ENCODE measurements at regions not wholly inside any gene's neighbourhood (a gene's known extent, or its start where the extent isn't known, plus 50 kb on each side); places are given as distances from the start of the nearest gene placed in this dataset.
"Not testable (repeated sequence)": the region's sequence is repeated elsewhere in the genome, so short reads cannot be mapped to it uniquely, and the experiment has no call there.

DNA sequence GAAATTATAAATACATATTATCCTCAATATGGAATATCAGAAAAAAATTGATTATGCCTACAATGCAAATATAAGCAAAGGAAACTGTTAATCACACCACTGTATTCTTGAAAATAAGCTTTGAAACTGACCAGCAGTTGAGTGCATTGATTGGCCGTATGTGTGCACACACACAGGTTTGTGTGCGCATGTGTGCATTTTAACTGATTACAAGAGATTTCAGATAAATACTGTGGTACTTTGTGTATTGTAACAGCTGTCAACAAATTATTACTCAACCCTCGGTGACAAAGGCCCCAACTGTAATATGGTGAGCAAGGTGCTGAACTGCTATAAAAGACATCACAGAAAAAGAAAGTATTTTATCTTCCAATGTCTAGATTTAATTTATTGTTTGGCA is 1238.9 kb upstream of the ALCAM start:
- no peak for DNase-seq

DNA sequence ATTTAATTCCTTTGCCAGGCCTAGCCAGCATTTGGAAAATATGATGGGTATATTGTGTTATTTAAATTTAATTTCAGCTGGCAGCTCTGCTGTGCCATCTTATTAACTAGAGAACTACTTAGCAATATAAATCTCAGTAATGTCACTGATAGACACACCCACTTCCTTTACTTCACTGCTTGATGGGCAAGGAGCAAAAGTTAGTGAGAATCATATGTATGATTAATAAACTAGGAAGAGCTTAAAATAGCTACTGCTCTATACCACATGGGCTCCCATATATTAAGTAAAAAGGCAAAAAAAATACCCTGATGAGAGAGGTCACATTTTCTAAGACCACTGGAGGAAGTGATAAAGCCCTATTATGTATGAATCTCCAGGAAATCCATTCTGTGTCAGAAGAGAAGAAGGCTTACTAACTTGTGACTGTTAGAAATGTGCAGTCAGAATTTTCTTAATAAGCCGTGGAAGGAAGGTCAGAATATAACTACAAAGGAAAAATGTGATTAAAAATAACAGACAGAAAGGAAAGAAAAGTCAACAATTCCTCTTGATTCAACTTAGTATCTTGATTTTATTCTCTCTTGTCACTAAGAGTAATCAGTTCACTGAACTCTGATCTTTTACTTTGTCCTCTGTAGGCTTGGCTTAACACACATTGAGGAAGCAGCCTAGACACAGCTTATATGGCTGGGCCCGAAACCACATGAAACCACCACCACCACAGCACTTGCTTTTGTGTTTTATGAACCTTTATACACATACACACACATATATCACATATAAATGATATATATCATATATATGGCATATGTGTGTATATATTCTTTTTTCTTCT is 1233.9 kb upstream of the ALCAM start:
- DNase-seq: peak in 1 of 3 donors; percentile 7

DNA sequence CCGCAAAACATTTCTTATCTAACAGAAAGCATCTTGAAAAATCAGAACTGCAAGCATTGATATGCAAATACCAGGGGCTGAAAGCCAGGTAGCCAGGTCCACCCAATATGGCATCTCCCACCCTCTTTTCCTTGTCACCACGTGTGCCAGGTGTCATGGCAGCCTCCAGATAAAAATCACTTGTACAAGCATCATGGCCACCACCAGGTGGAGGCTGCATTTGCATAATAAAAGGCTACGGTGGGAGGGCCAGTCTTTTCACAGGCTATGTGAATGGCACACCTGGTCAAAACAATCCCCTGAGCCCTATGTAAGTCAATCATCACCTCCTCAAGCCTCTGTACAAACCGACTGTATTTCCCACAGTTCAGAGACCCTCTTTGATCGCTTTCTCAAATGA is 1233.1 kb upstream of the ALCAM start:
- no peak for DNase-seq

DNA sequence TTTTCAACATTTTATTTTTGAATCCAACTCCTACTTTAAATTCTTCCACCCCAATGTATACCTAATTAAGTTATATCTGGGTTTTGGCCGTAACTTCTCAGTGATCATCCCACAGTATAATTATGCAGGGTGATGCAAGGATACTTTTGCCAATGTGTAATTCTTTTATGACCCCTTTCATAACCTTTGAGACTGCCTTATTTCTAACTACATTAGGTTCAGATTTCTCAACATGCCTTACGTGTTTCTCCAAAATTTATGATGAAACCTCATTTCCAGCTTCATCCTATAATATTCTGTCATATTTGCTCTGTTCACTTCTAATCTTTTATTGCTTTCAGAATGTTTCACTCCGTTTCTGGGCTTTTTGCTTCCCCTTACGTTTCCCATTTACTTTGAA is 1229.6 kb upstream of the ALCAM start:
- no peak for DNase-seq

DNA sequence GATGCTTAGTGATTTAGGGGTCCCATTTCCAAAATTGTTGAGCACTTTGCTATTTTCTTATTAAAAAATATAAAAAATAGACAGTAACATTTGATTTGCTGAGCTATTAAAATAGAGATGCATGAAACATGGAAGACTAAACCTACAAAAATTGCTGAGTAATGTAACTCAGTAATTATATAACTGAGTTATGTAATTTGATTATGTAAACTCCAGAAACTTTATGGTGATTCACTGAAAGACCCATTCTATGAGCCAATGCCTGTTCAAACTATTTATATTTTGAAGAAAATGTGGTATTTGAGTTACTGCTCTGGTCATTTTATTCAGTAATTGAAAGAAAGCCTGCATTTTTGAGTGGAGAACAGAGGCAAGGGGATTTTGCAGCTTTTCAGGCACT is 1221.5 kb upstream of the ALCAM start:
- no peak for DNase-seq

DNA sequence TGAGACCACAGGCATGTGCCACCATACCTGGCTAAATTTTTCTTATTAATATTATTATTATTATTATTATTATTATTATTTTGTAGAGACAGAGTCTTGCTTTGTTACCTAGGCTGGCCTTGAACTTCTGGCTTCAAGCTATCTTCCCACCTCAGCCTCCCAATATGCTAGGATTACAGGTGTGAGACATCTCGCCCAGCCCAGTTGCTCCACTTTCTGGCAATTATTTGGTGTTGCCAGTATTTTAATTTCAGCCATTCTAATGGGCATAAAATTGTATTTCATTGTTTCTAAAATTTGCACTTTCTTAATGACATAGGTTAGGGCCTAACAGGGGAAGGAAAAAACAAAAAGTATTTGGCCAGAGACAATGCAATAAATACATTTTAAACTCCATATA is 1217.6 kb upstream of the ALCAM start:
- no peak for DNase-seq

DNA sequence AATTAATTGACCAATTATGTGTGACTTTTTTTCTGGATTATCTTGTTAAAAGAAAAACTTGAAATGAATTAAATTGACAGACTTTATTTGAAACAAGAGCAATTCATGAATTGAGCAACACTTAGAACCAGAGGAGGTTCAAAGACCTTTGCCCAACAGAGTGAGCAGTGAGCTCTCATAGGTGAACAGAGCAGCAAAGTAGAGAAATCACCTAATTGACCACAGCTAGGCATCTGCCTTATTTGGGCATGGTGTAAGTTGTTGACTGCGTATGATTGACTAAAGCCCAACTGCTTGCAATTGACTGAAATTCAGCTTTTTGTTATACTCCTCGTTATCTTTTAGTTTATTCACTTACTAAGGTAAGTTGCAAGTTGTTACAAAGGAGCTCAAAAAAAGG is 1216.0 kb upstream of the ALCAM start:
- no peak for DNase-seq

DNA sequence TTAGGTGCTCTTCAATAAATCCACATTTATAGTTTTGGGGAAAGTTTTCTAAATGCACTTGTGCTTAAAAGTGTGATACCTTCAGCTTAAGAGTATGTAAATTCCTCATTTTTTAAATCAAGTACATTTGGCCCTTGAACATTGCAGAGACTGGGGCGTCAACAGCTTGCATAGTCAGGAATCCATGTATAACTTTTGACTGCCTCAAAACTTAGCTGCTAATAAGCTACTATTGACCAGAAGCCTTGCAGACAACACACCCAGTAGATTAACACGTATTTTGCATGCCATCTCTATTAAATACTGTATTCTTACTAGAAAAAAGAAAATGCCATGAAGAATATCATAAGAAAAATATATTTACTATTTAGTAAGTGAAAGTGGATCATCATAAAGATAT is 1211.8 kb upstream of the ALCAM start:
- DNase-seq: no peak

DNA sequence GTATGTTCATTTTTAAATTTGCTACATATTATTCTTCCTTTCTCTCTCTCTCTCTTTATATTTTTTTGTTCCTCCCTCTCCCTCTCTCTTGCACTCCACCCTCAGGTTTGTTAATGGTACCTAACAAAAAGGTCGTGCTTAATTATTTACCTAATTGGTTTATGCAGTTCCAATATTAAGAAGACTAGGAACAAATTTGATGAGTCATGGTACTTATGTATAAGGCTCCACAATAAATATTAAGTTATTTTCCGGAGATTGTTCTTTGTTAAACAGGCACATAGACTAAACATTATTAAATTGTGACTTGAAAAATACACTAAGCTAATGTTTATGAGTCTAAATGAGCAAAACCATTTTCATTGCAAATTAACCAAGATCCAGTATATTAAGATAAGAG is 1200.8 kb upstream of the ALCAM start:
- no peak for DNase-seq

DNA sequence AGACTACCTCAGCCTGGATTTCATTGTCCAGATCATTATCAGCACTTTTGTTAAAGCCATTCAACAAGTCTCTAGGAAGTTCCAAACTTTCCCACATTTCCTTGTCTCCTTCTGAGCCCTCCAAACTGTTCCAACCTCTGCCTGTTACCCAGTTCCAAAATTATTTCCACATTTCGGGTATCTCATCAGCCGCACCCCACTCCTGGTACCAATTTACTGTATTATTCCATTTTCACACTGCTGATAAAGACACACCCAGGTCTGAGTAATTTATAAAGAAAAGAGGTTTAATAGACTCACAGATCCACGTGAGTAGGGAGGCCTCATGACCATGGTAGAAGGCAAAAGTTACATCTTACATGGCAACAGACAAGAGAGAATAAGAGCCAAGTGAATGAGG is 1198.3 kb upstream of the ALCAM start:
- DNase-seq: no peak

DNA sequence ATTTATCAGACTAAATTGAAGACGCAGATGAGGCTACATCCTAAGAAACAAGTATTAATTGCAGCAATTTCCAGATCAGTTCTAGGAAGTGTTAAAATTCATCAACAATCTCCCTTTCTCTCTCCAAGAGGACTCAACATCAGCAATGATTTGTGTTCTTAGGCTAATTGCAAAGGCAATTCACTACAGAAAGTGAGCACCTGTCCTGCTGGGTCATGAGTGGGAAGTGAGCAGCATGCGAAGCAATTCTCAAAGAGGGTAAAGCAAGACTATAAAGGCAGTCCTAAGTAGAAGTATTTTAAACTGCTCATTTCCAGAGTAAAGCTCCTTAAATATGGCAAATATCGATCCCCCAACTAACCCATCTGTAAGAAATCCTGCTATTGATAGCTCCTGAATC is 1191.0 kb upstream of the ALCAM start:
- no peak for DNase-seq

DNA sequence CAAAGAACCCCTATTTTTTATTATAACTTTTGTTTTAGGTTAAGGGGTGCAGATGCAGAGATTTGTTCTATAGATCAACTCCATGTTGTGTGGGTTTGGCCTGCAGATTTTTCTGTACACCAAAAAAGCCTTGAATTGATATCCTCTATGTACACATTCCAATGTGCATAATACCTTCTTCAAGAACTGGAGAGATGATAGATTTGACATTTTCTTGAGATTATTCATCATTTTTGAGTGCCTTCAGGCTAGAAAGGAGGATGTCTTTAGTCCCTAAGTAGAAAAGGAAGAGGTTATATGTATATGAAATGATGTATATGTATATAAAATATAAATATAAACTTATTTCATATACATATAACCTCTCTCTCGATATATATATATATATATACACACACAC is 1190.0 kb upstream of the ALCAM start:
- no peak for DNase-seq

DNA sequence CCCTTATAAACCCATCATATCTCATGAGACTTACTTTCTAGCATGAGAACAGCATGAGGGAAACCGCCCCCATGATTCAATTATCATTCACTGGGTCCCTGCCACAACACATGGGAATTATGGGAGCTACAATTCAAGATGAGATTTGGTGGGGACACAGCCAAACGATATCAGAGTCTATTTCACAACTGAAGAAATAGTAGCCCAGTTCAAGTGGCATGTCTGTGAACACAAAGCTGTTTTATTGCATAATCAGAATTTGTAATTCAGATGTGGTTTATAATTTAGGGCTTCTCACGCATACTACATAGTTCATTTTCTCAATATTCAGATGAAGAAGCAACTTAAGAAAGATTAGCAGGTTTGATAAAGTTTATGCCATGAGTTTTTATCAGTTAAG is 1188.0 kb upstream of the ALCAM start:
- no peak for DNase-seq

DNA sequence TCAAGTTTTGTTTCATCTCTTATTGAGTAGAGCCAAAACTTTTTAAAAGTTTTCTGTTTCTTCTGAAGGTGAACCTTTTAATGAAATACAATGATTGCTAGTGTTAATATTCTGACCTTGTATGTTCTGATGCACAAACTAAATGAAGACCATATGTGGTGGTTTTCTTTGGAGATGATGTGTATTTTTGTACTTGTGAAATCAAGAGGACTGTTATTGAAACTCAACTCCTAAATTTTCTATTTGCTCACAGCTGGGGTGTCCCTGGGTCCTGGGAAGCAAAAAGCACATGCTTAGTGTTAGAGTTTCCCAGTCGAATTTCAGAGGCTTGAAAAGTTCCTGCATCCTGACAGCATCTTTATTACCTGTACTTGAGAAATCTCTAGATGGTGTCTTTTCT is 1185.8 kb upstream of the ALCAM start:
- no peak for DNase-seq

DNA sequence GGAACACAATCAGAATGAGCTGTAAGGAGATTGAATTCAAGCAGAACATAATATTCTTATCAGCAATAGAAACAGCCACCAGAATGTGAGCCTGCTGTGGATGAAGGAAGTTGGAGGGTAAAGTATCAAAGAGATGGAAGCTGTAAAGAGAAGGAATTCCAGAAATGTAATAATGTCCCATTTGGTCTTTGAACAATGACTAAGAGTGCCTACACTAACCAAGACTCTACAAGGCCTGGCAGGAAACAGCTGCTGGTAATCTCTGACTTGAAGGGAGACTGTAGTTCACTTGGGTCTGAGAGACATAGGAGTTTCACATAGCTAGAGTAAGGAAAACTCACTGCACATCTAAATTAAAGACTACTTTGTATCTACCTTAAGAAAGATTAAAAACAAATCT is 1176.0 kb upstream of the ALCAM start:
- no peak for DNase-seq

DNA sequence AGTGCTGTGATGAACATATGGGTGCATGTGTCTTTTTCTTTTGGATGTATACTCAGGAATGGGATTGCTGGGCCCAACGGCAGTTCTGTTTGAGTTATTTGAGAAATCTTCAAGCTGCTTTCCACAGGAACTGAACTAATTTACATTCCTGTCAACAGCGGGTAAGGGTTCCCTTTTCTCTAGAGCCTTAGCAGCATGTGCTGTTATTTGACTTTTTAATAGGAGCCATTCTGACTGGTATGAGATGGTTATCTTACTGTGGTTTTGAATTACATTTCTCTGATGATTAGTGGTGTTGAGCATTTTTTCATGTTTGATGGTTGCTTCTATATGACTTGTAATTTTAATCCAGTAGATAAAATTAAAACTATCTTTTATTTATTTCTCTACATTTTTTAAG is 1168.6 kb upstream of the ALCAM start:
- DNase-seq: peak in 1 of 3 donors; percentile 7

DNA sequence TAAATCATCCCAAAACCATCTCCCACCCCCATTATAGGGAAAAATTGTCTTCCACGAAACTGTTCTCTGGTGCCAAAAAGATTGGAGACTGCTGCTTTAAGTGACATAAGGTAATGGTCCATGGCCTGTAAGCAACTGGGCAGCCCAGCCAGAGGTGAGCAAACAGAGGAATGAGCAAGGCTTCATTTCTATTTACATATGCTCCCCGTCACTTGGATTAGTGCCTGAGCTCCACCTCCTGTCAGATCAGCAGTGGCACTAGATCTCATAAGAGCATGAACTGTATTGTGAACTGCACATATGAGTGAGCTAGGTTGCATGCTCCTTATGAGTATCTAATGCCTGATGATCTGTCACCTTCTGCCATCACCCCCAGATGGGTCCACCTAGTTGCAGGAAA is 1159.8 kb upstream of the ALCAM start:
- no peak for DNase-seq

DNA sequence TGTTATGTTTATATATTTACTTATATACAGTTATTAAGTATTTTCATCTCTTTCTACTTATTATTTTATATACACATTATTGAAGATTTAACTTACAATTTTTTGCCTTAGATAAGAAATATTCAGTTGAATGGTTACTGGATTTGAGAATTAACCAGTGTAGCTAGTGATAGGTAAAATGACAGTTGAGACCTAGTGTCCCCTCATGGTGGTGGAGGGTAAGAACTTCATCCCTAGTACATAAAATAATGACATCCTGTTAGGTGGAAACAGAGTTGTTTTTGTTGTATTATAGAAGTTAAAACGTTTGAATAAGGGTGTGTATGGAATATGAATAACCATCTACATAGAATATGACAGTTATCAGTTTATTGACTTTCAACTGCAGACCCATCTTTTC is 1152.4 kb upstream of the ALCAM start:
- DNase-seq: no peak

DNA sequence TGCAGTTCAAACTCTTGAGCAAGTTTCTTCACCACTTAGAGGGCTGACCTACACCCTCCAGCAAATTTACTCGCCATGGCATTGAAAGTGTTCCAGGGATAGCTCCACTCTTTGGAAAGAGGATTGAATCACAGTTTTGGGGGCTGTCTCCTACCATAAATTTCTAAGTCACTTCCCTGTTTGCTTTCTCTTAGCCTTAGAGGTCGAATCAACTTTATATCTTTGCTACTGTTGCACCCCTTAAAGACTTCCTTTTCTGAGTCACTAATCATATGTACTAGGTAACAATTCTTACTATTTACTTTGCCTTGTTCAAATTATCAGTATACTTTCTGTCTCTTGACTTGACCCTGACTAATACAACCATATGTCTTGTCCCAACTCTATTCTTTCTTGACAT is 1151.8 kb upstream of the ALCAM start:
- DNase-seq: no peak

DNA sequence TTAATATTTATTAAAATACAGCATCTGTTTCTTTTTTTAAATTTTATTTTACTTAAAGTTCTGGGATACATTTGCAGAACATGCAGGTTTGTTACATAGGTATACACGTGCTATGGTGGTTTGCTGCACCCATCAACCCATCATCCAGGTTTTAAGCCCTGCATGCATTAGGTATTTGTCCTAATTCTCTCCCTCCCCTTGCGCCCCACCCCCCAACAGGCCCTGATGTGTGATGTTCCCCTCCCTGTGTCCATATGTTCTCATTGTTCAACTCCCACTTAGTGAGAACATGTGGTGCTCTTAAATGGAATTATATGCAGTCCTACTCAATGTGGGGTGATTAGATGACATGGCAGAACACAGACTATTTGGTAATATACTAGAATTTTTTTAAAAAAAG is 1147.7 kb upstream of the ALCAM start:
- not testable (repeated sequence) for DNase-seq

DNA sequence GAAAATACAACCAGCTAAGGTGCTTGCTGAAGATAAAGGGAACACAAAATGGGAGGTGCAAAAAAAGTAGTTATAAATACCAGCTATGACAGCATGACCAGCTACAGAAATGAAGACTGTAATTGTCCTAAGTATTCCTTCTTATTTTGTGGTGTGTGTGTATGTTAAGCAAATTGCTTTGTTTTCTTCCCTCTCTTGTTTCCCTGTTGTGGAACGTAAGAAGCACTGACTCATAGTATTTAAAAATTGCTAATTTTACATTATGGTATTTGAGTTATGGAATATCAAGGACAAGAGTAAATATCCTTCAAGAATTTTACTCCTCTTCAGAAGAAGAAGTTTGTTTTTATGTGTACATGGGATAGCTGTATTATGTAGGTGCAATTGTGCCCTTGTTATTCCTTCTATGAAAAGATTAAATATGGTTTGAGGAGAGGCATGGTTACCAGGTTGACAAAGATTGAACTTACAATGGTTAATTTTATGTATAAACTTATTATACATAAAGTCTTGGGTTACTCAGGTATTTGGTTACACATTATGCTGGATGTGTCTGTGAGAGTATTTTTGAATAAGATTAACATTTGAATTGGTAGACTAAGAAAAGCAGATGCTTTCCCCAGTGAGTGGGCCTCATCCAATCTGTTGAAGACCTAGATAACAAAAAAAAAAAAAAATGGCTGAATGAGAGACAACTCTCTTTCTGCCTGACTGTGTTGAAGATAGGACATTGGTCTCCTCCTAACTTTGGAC is 1132.1 kb upstream of the ALCAM start:
- DNase-seq: no peak

DNA sequence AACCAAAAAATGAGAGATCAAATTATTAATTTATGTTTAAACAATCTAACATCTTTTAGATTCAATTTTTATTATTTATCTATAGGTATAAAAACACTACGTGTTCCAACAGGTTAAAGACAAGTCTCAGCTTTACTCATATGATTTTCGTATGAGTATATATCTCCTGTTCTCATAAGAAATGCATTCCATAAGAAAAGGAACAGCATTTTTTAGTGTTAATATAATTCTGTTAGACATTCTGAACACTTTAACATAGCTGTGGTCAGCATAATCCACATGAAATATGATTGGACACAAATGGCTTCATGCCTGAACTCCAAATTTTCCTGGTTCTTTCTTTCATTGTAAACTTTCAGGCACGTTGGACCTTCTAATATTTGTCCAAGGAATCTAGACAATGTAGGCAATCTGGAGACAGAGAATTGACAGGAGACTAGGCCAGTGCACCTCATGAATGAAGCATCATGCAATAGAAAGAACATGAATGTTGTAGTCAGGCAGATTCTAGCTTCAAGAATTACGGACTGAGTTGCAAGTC is 1122.0 kb upstream of the ALCAM start:
- no peak for DNase-seq

DNA sequence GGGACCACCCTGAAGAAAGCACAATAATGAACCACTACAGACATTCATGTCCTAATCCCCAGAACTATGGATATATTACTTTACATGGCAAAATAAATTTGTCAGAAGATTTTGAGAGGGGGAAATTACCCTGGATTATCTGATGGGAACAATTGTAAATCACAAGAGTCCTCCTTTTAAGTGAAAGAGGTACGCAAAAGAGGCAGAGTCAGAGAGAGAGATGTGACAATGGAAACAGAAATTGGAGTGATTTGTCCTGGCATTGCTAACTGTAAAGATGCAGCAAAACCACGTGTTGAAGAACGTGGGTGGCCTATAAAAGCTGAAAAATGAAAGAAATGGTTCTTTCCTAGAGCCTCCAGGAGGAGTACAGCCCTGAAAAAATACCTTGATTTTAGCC is 1121.4 kb upstream of the ALCAM start:
- DNase-seq: peak in 1 of 3 donors; percentile 17
